ENCODE measurements at regions not wholly inside any gene's neighbourhood (a gene's known extent, or its start where the extent isn't known, plus 50 kb on each side); places are given as distances from the start of the nearest gene placed in this dataset.

DNA sequence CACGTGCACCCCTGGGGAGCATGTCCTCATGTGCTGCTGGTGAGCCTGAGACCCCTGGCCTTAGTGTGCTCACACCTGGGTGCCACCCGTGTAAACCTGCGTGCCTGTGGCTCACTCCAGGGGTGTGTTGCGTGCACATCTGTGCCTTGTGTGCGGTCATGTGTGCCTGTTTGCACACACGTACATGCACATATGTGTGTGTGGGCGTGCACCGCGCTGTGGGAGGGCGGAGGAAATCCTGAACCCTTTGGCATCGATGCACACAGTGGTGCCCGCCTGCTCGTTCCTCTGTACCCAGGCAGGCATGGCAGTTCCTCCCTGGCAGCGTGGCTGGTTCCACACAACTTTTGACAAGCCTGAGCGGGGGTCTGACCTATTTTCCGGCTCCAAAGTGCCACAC, 1181.9 kb downstream of the BRD1 start:
- no peak for TF ChIP-seq CTCF (IDR thresholded peaks at IDR 0.05; ENCODE audit: low read depth, low read length)
- no peak for DNase-seq (ENCODE audit: extremely low read depth, low read depth)

- DNase-seq (ENCODE audit: extremely low read depth, low read depth): no peak
- no peak for TF ChIP-seq CTCF (IDR thresholded peaks at IDR 0.05; ENCODE audit: low read depth, low read length)
Observed at GRCh38 chr22:48644997-48645396, 1182.7 kb downstream of the BRD1 start.

- TF ChIP-seq CTCF (IDR thresholded peaks at IDR 0.05; ENCODE audit: low read depth, low read length): no peak
- no peak for DNase-seq (ENCODE audit: extremely low read depth, low read depth)
Observed at GRCh38 chr22:48644108-48644507, 1183.6 kb downstream of the BRD1 start.

GRCh38 chr22:48643066-48643731, 1184.5 kb downstream of the BRD1 start:
- DNase-seq (ENCODE audit: extremely low read depth, low read depth): no peak
- TF ChIP-seq CTCF (IDR thresholded peaks at IDR 0.05; ENCODE audit: low read depth, low read length): no peak

DNA sequence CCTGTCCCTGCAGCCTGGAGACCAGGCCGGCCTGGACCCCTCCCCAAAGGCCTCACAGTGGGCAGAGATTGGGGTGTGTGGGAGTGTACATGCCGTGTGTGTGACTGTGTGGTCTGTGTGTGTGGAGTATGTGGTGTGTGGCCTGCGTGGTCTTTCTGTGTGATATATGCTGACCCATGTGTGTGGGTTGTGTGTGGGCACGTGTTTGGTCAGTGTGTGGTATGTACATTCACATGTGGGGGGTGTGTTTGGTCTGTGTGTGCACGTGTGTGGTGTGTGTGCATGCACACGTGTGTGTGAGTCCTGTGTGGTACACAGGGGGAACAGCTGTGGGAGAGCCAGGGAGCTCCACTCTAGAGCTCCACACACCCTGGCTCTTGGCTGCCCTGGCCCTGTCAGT, 1185.1 kb downstream of the BRD1 start:
- TF ChIP-seq CTCF (IDR thresholded peaks at IDR 0.05; ENCODE audit: low read depth, low read length): no peak

GRCh38 chr22:48641906-48642475, 1185.7 kb downstream of the BRD1 start:
- no peak for DNase-seq (ENCODE audit: extremely low read depth, low read depth)
- no peak for TF ChIP-seq CTCF (IDR thresholded peaks at IDR 0.05; ENCODE audit: low read depth, low read length)

More for the DNA sequence above, 1185.1 kb downstream of the BRD1 start:
- no peak for DNase-seq (ENCODE audit: extremely low read depth, low read depth)

GRCh38 chr22:48640890-48641841, 1186.5 kb downstream of the BRD1 start:
- DNase-seq (ENCODE audit: extremely low read depth, low read depth): no peak
- no peak for TF ChIP-seq CTCF (IDR thresholded peaks at IDR 0.05; ENCODE audit: low read depth, low read length)
